ENCODE measurements at regions not wholly inside any gene's neighbourhood (a gene's known extent, or its start where the extent isn't known, plus 50 kb on each side); places are given as distances from the start of the nearest gene placed in this dataset.

DNA sequence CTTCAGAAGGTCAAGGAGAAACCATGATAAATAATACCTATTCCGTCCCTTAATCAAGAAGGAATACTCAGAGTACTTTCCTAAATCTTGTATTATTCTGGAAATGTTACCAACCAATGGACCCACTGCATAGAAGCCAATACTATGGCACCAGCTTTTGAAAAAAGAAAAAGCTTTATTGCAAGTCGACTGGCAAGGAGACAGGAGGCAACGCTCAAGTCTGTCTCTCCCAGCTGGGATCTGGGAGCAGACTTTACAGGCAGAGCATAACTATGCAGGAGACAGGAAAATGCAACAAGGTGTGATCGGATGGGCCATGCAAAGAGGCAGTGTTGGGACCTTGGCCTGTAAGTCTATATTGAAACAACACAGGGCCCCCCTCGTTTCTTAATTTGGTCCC lies 132.4 kb downstream of the CHD9NB start:
- no peaks in the 10 kb centered on the region for H3K36me3 ChIP-seq (ENCODE audit: control insufficient read depth in 2 of 2, extremely low read depth in 1 of 2, insufficient read depth in 2 of 2, low read length in 2 of 2)
- TF ChIP-seq, protein P1, sequence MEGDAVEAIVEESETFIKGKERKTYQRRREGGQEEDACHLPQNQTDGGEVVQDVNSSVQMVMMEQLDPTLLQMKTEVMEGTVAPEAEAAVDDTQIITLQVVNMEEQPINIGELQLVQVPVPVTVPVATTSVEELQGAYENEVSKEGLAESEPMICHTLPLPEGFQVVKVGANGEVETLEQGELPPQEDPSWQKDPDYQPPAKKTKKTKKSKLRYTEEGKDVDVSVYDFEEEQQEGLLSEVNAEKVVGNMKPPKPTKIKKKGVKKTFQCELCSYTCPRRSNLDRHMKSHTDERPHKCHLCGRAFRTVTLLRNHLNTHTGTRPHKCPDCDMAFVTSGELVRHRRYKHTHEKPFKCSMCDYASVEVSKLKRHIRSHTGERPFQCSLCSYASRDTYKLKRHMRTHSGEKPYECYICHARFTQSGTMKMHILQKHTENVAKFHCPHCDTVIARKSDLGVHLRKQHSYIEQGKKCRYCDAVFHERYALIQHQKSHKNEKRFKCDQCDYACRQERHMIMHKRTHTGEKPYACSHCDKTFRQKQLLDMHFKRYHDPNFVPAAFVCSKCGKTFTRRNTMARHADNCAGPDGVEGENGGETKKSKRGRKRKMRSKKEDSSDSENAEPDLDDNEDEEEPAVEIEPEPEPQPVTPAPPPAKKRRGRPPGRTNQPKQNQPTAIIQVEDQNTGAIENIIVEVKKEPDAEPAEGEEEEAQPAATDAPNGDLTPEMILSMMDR (optimal IDR thresholded peaks at IDR 0.05 in 1 of 3, IDR thresholded peaks at IDR 0.05 in 1 of 3, conservative IDR thresholded peaks at IDR 0.05 in 1 of 3; ENCODE audit: extremely low read depth in 1 of 3, insufficient read depth in 2 of 3, low read length in 3 of 3) = no peak
- TF ChIP-seq EZH2 (IDR thresholded peaks at IDR 0.05; ENCODE audit: low read length) = no peak
- FAIRE-seq = no peak

DNA sequence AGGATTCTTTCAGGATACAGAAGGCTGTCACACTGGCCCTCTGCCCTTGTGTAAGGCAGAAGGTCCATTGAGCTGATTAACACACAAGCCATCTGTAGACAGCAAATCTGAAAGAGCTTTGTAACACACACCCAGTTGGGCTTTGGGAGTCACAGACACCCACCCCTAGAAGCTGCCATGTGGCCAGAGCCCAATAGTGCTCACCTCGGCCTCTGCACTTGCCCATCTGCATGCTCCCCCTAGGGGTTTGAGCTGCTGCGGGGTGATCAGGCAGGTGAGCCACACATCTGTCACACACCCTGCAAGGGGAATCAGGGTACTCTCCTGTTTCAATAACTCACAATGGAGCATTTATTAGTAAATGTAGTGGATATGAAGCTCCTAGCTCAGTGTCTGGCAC lies 138.3 kb downstream of the CHD9NB start:
- FAIRE-seq = no peak
- Histone ChIP-seq H3K79me2 (ENCODE audit: control insufficient read depth, insufficient read depth, low read length) (no peaks in the 10 kb centered on the region), H3K9me3 (ENCODE audit: control insufficient read depth, low read depth, low read length) (no peaks in the 10 kb centered on the region), H4K20me1 (ENCODE audit: control insufficient read depth, extremely low read depth, insufficient read depth, low read length) (no peaks in the 10 kb centered on the region), H2AFZ (ENCODE audit: control insufficient read depth, low read length) (no peak overlapping the region), H3K4me3 (ENCODE audit: control insufficient read depth in 2 of 3, extremely low read depth in 1 of 3, insufficient read depth in 2 of 3, low read depth in 1 of 3, low read length in 3 of 3) (no peak overlapping the region), H3K36me3 (ENCODE audit: control insufficient read depth in 2 of 2, extremely low read depth in 1 of 2, insufficient read depth in 2 of 2, low read length in 2 of 2) (no peaks in the 10 kb centered on the region), H3K9ac (ENCODE audit: control insufficient read depth, extremely low read depth, insufficient read depth, low read length) (no peak overlapping the region), H3K9me1 (ENCODE audit: control insufficient read depth, extremely low read depth, insufficient read depth, low read length) (no peaks in the 10 kb centered on the region), H3K4me1 (ENCODE audit: control insufficient read depth, extremely low read depth, insufficient read depth, low read length) (no peaks in the 10 kb centered on the region), H3K27me3 (ENCODE audit: control insufficient read depth, extremely low read depth, insufficient read depth, low read length) (no peaks in the 10 kb centered on the region), H3K27ac (ENCODE audit: control insufficient read depth, insufficient read depth, low read length) (no peak overlapping the region), H3K4me2 (ENCODE audit: control insufficient read depth, extremely low read depth, insufficient read depth, low read depth, low read length) (no peak overlapping the region)
- TF ChIP-seq, protein P1 (optimal IDR thresholded peaks at IDR 0.05 in 1 of 3, IDR thresholded peaks at IDR 0.05 in 1 of 3, conservative IDR thresholded peaks at IDR 0.05 in 1 of 3; ENCODE audit: extremely low read depth in 1 of 3, insufficient read depth in 2 of 3, low read length in 3 of 3) = no peak
- TF ChIP-seq EZH2 (IDR thresholded peaks at IDR 0.05; ENCODE audit: low read length) = no peak
- dilution Hi-C loops (cut with MboI; ENCODE audit: extremely low pct_ligation_motif_present, low sequenced_read_pairs) = no loop called here
- no peak for DNase-seq (ENCODE audit: low read depth, low spot score)

More for the DNA sequence above, 132.4 kb downstream of the CHD9NB start:
- Histone ChIP-seq H3K4me1 (ENCODE audit: control insufficient read depth, extremely low read depth, insufficient read depth, low read length) (no peaks in the 10 kb centered on the region), H3K9ac (ENCODE audit: control insufficient read depth, extremely low read depth, insufficient read depth, low read length) (no peak overlapping the region), H3K27me3 (ENCODE audit: control insufficient read depth, extremely low read depth, insufficient read depth, low read length) (no peaks in the 10 kb centered on the region), H2AFZ (ENCODE audit: control insufficient read depth, low read length) (no peak overlapping the region), H3K9me3 (ENCODE audit: control insufficient read depth, low read depth, low read length) (no peaks in the 10 kb centered on the region), H3K4me3 (ENCODE audit: control insufficient read depth in 2 of 3, extremely low read depth in 1 of 3, insufficient read depth in 2 of 3, low read depth in 1 of 3, low read length in 3 of 3) (no peak overlapping the region), H3K4me2 (ENCODE audit: control insufficient read depth, extremely low read depth, insufficient read depth, low read depth, low read length) (no peak overlapping the region), H3K9me1 (ENCODE audit: control insufficient read depth, extremely low read depth, insufficient read depth, low read length) (no peaks in the 10 kb centered on the region), H3K27ac (ENCODE audit: control insufficient read depth, insufficient read depth, low read length) (no peak overlapping the region), H3K79me2 (ENCODE audit: control insufficient read depth, insufficient read depth, low read length) (no peaks in the 10 kb centered on the region), H4K20me1 (ENCODE audit: control insufficient read depth, extremely low read depth, insufficient read depth, low read length) (no peaks in the 10 kb centered on the region)
- no peak for DNase-seq (ENCODE audit: low read depth, low spot score)
- dilution Hi-C loops (cut with MboI; ENCODE audit: extremely low pct_ligation_motif_present, low sequenced_read_pairs) = no loop called here

Data from keratinocyte (primary cell).